IPS DF 6.9 (cell line): ENCODE measurements at regions not wholly inside any gene's neighbourhood (a gene's known extent, or its start where the extent isn't known, plus 50 kb on each side); places are given as distances from the start of the nearest gene placed in this dataset.

ENCODE experiments used
- DNase-seq: peaks from one replicate; pipeline ENCODE4 v3.0.0-alpha.2; 2013; ENCODE audit warnings: low read depth, low spot score
- H3K27ac ChIP-seq: one replicate; pipeline ENCODE4 v1.5.1; 2013; ENCODE audit warnings: low read length, control low read depth
- H3K27me3 ChIP-seq: 2 replicates; pipeline ENCODE4 v1.6.1; 2013; ENCODE audit warnings: mild to moderate bottlenecking, low read length; ENCODE audit not compliant: control insufficient read depth, insufficient read depth
- H3K36me3 ChIP-seq: 2 replicates; pipeline ENCODE4 v1.6.1; 2013; ENCODE audit warnings: low read length; ENCODE audit not compliant: control insufficient read depth, insufficient read depth
- H3K4me1 ChIP-seq: 2 replicates; pipeline ENCODE4 v1.6.1; 2013; ENCODE audit warnings: low read length; ENCODE audit not compliant: control insufficient read depth, insufficient read depth
- H3K4me3 ChIP-seq: 2 replicates; pipeline ENCODE4 v1.5.1; 2013; ENCODE audit warnings: mild to moderate bottlenecking, low read length
- H3K9me3 ChIP-seq: 2 replicates; pipeline ENCODE4 v1.6.1; 2013; ENCODE audit warnings: low read length, inconsistent platforms; ENCODE audit not compliant: control insufficient read depth, insufficient read depth
- WGBS: extraction: QIAGEN DNeasy Blood & Tissue Kit; methylation state at CpG from one replicate; pipeline ENCODE4 v1.1.7; 2013; ENCODE audit warnings: mixed read lengths, missing lambda C conversion rate; ENCODE audit not compliant: insufficient read length, insufficient coverage; 5-methylcytosine and 5-hydroxymethylcytosine counted together

DNA sequence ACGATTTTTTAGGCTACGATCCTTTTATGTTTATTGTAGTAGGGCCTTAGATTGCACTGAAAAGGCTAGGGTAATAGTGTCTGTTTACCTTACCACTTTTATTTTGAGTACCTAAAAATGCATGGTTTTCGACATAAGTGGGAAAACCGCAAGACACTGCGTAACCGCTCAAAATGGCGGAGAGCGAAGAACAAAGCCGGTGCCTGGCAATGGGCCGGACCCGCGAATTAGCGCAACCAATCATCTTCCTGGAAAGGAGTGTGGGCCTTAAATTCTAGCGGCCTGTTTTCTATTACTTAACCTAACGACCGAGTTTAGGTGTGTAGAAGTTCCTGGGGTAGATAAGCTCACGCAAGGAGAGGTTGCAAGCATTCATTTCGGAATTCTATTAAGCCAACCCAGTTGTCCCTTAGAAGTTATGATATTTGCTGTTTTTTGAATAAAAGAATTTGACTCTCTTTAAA, 118.0 kb downstream of the HFE start:
- peak overlapping the region; percentile 64; the same call in 1 of the 2 replicates for H3K4me3 ChIP-seq
- peak overlapping the region; percentile 35 for H3K27ac ChIP-seq
- no peaks in the 10 kb centered on the region; the same call in 1 of the 2 replicates for H3K4me1 ChIP-seq
- H3K27me3 ChIP-seq: no peaks in the 10 kb centered on the region
- no peaks in the 10 kb centered on the region for H3K36me3 ChIP-seq
- no peak for DNase-seq
- no peaks in the 10 kb centered on the region for H3K9me3 ChIP-seq
- WGBS: no CpG with 5 or more reads among the region's 18 CpGs

- H3K4me1 ChIP-seq: no peaks in the 10 kb centered on the region; the same call in 1 of the 2 replicates
- H3K27ac ChIP-seq: peak overlapping the region; percentile 35
- no peaks in the 10 kb centered on the region for H3K27me3 ChIP-seq
- DNase-seq: no peak
- peak overlapping the region; percentile 64; the same call in 1 of the 2 replicates for H3K4me3 ChIP-seq
- no CpG with 5 or more reads among the region's 18 CpGs for WGBS
- H3K36me3 ChIP-seq: no peaks in the 10 kb centered on the region
- no peaks in the 10 kb centered on the region for H3K9me3 ChIP-seq
Measured at GRCh38 chr6:26205625-26206574, 118.7 kb downstream of the HFE start.

DNA sequence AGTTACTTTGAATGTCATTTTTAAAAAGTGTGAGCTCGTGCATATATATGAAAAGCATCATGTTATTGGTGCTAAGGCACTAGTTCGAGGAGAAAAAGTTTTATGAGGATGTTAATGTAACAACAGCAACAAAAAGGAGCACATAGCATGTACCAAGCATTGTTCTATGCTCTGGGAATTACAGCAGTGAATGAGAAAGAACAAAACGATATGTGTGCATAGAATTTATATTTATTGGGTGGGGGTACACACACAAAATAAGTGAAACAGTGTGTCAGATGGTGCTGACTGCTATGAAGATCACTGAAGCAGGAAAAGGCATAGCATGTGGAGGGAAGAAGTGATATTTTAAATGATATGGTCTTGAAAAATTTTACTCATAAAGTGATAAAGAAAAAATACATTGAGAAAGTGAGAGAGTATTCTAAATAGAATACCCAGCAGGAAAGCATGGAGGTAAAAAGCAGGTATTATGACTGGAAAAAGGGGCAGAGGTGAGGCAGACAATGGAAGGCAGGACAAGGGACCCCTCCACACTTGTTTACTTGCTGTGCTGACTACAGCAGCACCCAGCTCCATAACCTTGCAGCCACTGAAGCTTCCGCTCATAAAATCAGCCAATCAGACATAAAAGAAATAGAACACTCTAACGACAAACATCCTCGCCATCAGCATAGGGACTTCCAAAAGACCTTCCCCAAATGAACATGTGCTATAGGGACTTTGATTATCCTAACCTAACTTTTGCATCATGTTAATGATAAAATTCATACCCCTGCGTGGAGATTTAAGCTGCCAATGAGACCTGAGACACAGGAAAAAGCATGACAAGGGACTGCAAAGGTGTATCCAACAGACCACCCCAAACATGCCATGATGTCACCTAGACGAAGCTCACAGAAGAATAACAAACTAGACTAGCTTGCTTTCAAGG, 119.9 kb downstream of the HFE start:
- WGBS: no CpG with 5 or more reads among the region's 8 CpGs
- no peak overlapping the region for H3K4me3 ChIP-seq
- H3K4me1 ChIP-seq: no peaks in the 10 kb centered on the region; the same call in 1 of the 2 replicates
- H3K27ac ChIP-seq: no peak overlapping the region
- no peaks in the 10 kb centered on the region for H3K36me3 ChIP-seq
- no peaks in the 10 kb centered on the region for H3K9me3 ChIP-seq
- DNase-seq: no peak
- H3K27me3 ChIP-seq: no peaks in the 10 kb centered on the region

DNA sequence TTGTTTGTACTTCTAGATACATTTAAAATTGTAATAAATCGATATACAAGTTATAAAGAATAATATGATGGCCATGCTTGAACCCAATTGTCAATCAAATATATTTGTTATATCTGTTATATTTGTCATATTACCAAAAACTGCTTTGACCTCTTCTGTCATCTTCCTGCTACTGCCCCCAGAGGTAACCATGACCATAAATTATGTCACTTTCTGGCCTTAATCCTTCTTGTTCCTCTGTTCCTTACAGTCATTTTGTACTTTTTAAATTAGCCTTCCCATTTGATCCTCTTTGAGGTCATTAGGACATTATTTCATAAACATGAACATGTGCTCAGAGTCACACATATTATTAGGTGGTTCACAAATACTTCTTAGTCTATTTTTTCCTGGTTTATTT, 124.7 kb downstream of the HFE start:
- no CpG with 5 or more reads among the region's 1 CpG for WGBS
- Histone ChIP-seq H3K4me3 (no peak overlapping the region), H3K27ac (no peak overlapping the region), H3K27me3 (no peaks in the 10 kb centered on the region), H3K4me1 (no peaks in the 10 kb centered on the region), H3K9me3 (no peaks in the 10 kb centered on the region), H3K36me3 (no peaks in the 10 kb centered on the region)
- no peak for DNase-seq

GRCh38 chr6:26213334-26214075, 126.3 kb downstream of the HFE start:
- Histone ChIP-seq H3K36me3 (no peaks in the 10 kb centered on the region), H3K27me3 (no peaks in the 10 kb centered on the region), H3K27ac (no peak overlapping the region), H3K9me3 (no peaks in the 10 kb centered on the region), H3K4me1 (no peaks in the 10 kb centered on the region), H3K4me3 (no peak overlapping the region)
- no peak for DNase-seq
- no CpG with 5 or more reads among the region's 2 CpGs for WGBS

DNA sequence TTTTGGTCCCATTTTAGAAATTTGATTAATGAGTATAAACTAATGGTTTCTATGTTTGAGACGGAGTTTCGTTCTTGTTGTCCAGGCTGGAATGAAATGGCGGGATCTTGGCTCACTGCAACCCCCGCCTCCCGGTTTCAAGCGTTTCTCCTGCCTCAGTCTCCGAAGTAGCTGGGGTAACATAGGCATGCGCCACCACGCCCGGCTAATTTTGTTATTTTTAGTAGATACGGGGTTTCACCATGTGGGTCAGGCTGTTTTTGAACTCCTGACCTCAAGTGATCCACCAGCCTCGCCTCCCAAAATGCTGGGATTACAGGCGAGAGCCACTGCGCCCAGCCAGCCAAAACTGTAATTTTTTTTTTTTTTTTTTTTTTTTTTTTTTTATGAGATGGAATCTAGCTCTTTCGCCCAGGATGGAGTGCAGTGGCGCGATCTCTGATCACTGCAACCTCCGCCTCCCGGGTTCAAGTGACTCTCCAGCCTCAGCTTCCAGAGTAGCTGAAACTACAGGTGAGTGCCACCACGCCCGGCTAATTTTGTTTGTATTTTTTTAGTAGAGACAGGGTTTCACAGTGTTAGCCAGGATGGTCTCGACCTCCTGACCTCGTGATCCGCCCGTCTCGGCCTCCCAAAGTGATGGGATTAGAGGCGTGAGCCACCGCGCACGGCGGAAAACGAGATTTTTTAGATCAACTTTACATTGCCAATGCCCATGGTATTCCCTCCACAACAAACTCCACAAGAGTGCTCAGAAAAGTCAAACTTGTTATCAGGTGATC, 127.8 kb downstream of the HFE start:
- no peaks in the 10 kb centered on the region; the same call in 1 of the 2 replicates for H3K4me1 ChIP-seq
- peak overlapping the region; percentile 48; the same call in 1 of the 2 replicates for H3K4me3 ChIP-seq
- no peaks in the 10 kb centered on the region for H3K27me3 ChIP-seq
- H3K9me3 ChIP-seq: no peaks in the 10 kb centered on the region
- no CpG with 5 or more reads among the region's 32 CpGs for WGBS
- no peaks in the 10 kb centered on the region for H3K36me3 ChIP-seq
- peak overlapping the region; percentile 27 for H3K27ac ChIP-seq
- DNase-seq: no peak

GRCh38 chr6:26215585-26216358, 128.5 kb downstream of the HFE start:
- no CpG with 5 or more reads among the region's 31 CpGs for WGBS
- Histone ChIP-seq H3K4me3 (peak overlapping the region; percentile 48; the same call in 1 of the 2 replicates), H3K9me3 (no peaks in the 10 kb centered on the region), H3K27me3 (no peaks in the 10 kb centered on the region), H3K27ac (peak overlapping the region; percentile 27), H3K4me1 (no peaks in the 10 kb centered on the region; the same call in 1 of the 2 replicates), H3K36me3 (no peaks in the 10 kb centered on the region)
- no peak for DNase-seq

GRCh38 chr6:26216359-26216885, 129.2 kb downstream of the HFE start:
- no peaks in the 10 kb centered on the region; the same call in 1 of the 2 replicates for H3K4me1 ChIP-seq
- no peaks in the 10 kb centered on the region for H3K36me3 ChIP-seq
- no peaks in the 10 kb centered on the region for H3K27me3 ChIP-seq
- peak overlapping the region; percentile 7 for H3K27ac ChIP-seq
- DNase-seq: no peak
- H3K4me3 ChIP-seq: peak overlapping the region; percentile 71; the same call in 1 of the 2 replicates
- no CpG with 5 or more reads among the region's 22 CpGs for WGBS
- no peaks in the 10 kb centered on the region for H3K9me3 ChIP-seq
